Kidney (tissue), 13 donors: ENCODE measurements at regions not wholly inside any gene's neighbourhood (a gene's known extent, or its start where the extent isn't known, plus 50 kb on each side); places are given as distances from the start of the nearest gene placed in this dataset.

Source experiments
- DNase-seq, 5 donors: peaks; one replicate each; pipeline ENCODE4 v3.0.0-alpha.2; 2013 to 2020
- FAIRE-seq: peaks from 2 replicates; lab custom pipeline; 2012; peaks lifted over from hg19 to GRCh38; lab: Jason Lieb, UNC
- H3K27ac ChIP-seq, 2 donors: one replicate each; pipeline ENCODE4 v1.7.0; 2013; ENCODE audit warnings: low read depth in 2 of 2, low read length in 2 of 2, inconsistent platforms in 1 of 2
- H3K27me3 ChIP-seq: one replicate; pipeline ENCODE4 v1.7.1; 2013; ENCODE audit warnings: low read length, inconsistent platforms; ENCODE audit not compliant: control insufficient read depth, insufficient read depth
- H3K36me3 ChIP-seq, 3 donors: one replicate each; pipeline versions ENCODE4 v1.7.0 to v1.7.1; 2013; ENCODE audit warnings: low read length in 3 of 3, control low read depth in 1 of 3, inconsistent platforms in 1 of 3; ENCODE audit not compliant: insufficient read depth in 3 of 3, control insufficient read depth in 2 of 3
- H3K4me1 ChIP-seq, 3 donors: one replicate each; pipeline versions ENCODE4 v1.7.0 to v1.7.1; 2013; ENCODE audit warnings: low read length in 3 of 3, inconsistent platforms in 1 of 3, low read depth in 1 of 3; ENCODE audit not compliant: control insufficient read depth in 2 of 3, insufficient read depth in 2 of 3
- H3K4me3 ChIP-seq, 3 donors: one replicate each; pipeline versions ENCODE4 v1.7.0 to v1.8.1; 2013; ENCODE audit warnings: low read length in 3 of 3, control low read depth in 1 of 3, inconsistent platforms in 1 of 3
- H3K9ac ChIP-seq, 3 donors: one replicate each; pipeline versions ENCODE4 v1.7.0 to v1.7.1; 2013; ENCODE audit warnings: low read length in 3 of 3, control low read depth in 1 of 3, inconsistent platforms in 1 of 3
- H3K9me3 ChIP-seq, 3 donors: one replicate each; pipeline versions ENCODE4 v1.7.0 to v1.7.1; 2013; ENCODE audit warnings: low read length in 3 of 3, control low read depth in 1 of 3, inconsistent platforms in 1 of 3; ENCODE audit not compliant: control insufficient read depth in 2 of 3, insufficient read depth in 1 of 3
- intact Hi-C: fragments of 100-400 bp; cut with DNase I; formaldehyde crosslinking; loops from one replicate; pipeline ENCODE4 v1.11.1; 2022
- TF ChIP-seq, protein P1 (sequence below): IDR thresholded peaks from 3 replicates; pipeline ENCODE4 v1.5.1; 2012; ENCODE audit warnings: mild to moderate bottlenecking, moderate library complexity, borderline replicate concordance; ENCODE audit not compliant: insufficient read depth; ENCODE audit errors: extremely low read depth
- donor health status: control.
- donor health status: control.
- donor health status: control.
- donor health status: control.
- donor health status: control.
- donor health status: DM: yes; HTN: yes; CAD: no.
- donor health status: Normal renal cell carcinoma (clear cell type).

DNA sequence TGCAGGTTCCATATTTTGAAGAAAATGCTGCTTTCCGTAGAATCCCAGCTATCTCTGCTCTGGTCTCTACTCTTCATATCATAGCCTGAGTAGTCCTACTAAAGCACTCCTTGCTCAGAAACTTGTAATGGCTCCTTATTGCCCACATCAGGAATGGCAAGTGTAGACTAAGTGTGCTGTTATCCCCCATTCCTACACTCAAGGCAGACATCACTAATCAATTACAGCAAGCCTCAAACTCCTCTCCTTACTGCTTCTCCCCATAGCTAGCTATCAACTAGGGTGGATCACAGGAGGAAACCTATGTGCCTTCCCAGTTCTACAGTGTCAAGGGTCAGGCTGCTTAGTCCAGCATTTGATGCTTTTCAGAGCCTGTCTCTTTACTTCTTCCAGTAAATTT is 163.4 kb downstream of the HAPSTR1 start:
- DNase-seq, result no peak
- intact Hi-C loops, result no loop called here
- Histone ChIP-seq H3K4me3 (no peak overlapping the region), H3K9me3 (no peaks in the 10 kb centered on the region), H3K27ac (no peak overlapping the region), H3K4me1 (no peaks in the 10 kb centered on the region), H3K36me3 (no peaks in the 10 kb centered on the region), H3K9ac (no peak overlapping the region), H3K27me3 (no peaks in the 10 kb centered on the region)
- FAIRE-seq, result no peak
- TF ChIP-seq, protein P1, sequence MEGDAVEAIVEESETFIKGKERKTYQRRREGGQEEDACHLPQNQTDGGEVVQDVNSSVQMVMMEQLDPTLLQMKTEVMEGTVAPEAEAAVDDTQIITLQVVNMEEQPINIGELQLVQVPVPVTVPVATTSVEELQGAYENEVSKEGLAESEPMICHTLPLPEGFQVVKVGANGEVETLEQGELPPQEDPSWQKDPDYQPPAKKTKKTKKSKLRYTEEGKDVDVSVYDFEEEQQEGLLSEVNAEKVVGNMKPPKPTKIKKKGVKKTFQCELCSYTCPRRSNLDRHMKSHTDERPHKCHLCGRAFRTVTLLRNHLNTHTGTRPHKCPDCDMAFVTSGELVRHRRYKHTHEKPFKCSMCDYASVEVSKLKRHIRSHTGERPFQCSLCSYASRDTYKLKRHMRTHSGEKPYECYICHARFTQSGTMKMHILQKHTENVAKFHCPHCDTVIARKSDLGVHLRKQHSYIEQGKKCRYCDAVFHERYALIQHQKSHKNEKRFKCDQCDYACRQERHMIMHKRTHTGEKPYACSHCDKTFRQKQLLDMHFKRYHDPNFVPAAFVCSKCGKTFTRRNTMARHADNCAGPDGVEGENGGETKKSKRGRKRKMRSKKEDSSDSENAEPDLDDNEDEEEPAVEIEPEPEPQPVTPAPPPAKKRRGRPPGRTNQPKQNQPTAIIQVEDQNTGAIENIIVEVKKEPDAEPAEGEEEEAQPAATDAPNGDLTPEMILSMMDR, result no peak

DNA sequence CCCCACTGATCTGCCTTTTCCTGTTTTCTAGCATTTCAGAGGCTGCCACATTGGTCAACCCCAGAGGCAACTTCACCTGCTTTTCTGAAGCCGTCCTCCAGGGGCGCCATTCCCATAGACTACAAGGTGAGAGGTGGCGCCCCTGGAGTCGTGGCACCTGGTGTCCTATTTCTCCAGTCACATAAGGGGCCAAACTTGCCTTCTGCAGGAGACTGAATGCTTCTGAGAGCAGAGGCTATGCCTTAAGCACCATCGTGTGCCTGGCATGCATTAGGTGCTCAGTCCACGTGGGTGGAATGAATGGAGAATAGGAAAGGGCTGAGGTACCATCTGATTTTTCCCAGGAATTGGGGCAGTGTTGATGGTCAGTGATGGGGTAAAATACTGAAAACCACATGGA is 164.8 kb downstream of the HAPSTR1 start:
- H3K36me3 ChIP-seq, result no peaks in the 10 kb centered on the region
- no peak overlapping the region for H3K27ac ChIP-seq
- TF ChIP-seq, protein P1, result peak; percentile 32
- no peaks in the 10 kb centered on the region for H3K9me3 ChIP-seq
- peak in 2 of 5 donors; percentile 34 to 47 for DNase-seq
- H3K27me3 ChIP-seq, result no peaks in the 10 kb centered on the region
- H3K9ac ChIP-seq, result no peak overlapping the region
- H3K4me1 ChIP-seq, result no peaks in the 10 kb centered on the region
- FAIRE-seq, result no peak
- intact Hi-C loops, result no loop called here
- H3K4me3 ChIP-seq, result no peak overlapping the region

DNA sequence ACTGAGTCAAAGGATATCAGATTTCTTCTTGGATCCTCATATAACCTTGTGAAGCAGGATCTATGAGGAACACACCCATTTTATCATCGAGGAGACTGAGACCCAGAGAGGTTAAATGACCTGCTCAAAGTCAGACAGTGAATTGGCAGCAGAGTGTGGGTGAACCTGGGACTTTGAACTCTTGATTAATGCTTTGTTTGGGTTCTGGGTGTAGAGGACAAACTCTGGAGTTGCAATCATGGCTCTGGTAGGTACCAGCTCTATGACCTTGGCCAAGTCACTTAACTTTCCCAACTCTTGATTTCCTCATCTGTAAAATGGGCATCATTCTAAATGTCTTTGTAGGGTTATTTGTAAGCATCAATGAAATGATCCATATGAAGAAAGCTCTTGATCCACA is 166.4 kb downstream of the HAPSTR1 start:
- FAIRE-seq, result no peak
- Histone ChIP-seq H3K9ac (no peak overlapping the region), H3K27ac (no peak overlapping the region), H3K9me3 (no peaks in the 10 kb centered on the region), H3K36me3 (no peaks in the 10 kb centered on the region), H3K27me3 (no peaks in the 10 kb centered on the region), H3K4me1 (no peaks in the 10 kb centered on the region), H3K4me3 (no peak overlapping the region)
- intact Hi-C loops, result no loop called here
- no peak for DNase-seq
- TF ChIP-seq, protein P1, result no peak

DNA sequence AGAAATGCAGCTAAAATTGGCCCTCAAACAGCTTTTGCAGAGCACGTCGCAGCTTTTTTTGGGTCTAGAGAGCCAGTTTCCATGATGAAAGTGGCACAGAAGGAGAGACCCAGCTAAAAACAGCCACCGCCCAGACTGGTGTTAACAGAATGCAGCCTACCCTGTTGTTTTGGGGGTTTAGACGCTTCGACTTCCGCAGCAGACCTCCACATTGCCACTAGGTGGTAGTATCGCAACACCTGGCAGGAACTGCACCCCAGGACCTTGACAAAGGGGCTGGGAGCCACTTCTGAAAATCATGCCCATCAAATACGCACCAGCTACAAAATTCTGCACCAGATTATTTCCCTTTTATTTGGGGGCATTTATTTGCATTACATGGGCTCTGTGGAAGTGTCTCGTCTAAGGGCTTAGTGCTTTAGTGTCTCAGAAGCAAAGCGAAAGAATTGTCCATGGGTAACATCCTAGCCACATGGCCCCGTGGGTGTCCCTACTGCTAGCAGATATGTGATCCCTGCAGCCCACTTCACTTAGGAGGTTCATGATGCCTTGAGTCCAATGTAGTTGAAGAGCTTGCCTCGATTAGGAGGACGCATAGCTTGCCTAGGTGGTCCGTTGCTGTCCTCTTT is 167.1 kb downstream of the HAPSTR1 start:
- DNase-seq, result peak in 4 of 5 donors; percentile 49 to 71 (median 58)
- FAIRE-seq, result no peak
- H3K4me1 ChIP-seq, result no peaks in the 10 kb centered on the region
- TF ChIP-seq, protein P1, result peak; percentile 54
- no peak overlapping the region for H3K27ac ChIP-seq
- H3K9ac ChIP-seq, result no peak overlapping the region
- H3K27me3 ChIP-seq, result no peaks in the 10 kb centered on the region
- intact Hi-C loops, result no loop called here
- no peaks in the 10 kb centered on the region for H3K9me3 ChIP-seq
- H3K4me3 ChIP-seq, result no peak overlapping the region
- H3K36me3 ChIP-seq, result no peaks in the 10 kb centered on the region
